K562 (cell line): ENCODE measurements at regions not wholly inside any gene's neighbourhood (a gene's known extent, or its start where the extent isn't known, plus 50 kb on each side); places are given as distances from the start of the nearest gene placed in this dataset.
A peak's percentile ranks its signal among the peaks of the same experiment; 100 is the strongest.

Source experiments
- ATAC-seq: fragments of 200-7000 bp; cut with Tn5 transposase; 3 replicates; pipeline ENCODE4 v1.9.1; 2020; ENCODE audit warnings: moderate library complexity
- BruUV-seq: library from RNA; stranded (reverse); fragments of 400-500 nt; replicated peaks from 2 replicates; lab custom pipeline; 2021; lab: Mats Ljungman, UMichigan
- CTCF ChIA-PET: fragments of 300-600 bp; formaldehyde crosslinking; extraction: SDS; loops from one replicate; lab custom pipeline; 2021; ENCODE audit warnings: low intra/inter-chr PET ratio; lab: Yijun Ruan, JAX
- POLR2A ChIA-PET: fragments of 300-600, 350-650 bp; sonication (Branson Sonifier 250); formaldehyde crosslinking; extraction: SDS; loops from one replicate; lab custom pipeline; 2021; ENCODE audit warnings: antibody characterized with exemption, inconsistent platforms; lab: Yijun Ruan, JAX
- DNase-seq, 4 experiments: peaks; one replicate each; pipeline versions ENCODE4 v3.0.0 to v3.0.0-alpha.2; 2011 to 2018; ENCODE audit warnings: low spot score in 3 of 4, mixed read lengths in 3 of 4; ENCODE audit errors: extremely low read depth in 1 of 4
- FAIRE-seq: peaks from 2 replicates; lab custom pipeline; 2011; peaks lifted over from hg19 to GRCh38; lab: Jason Lieb, UNC
- H2AFZ ChIP-seq: 2 replicates; pipeline ENCODE4 v1.6.0; 2011; ENCODE audit warnings: low read depth, low read length, control low read depth, inconsistent platforms
- H3K27ac ChIP-seq: fragments of 200-600 bp; 3 replicates; pipeline ENCODE4 v1.8.0; 2011; ENCODE audit warnings: low read depth, mild to moderate bottlenecking, control low read depth, inconsistent platforms, low read length, moderate library complexity, mixed read lengths; ENCODE audit errors: extremely low read depth
- H3K27me3 ChIP-seq, 2 experiments: fragments of 300-600 bp in 1 of 2; 2 replicates in 1 of 2; 3 replicates in 1 of 2; pipeline versions ENCODE4 v1.6.0 to v1.8.0; 2011; ENCODE audit warnings: inconsistent platforms in 2 of 2, low read length in 2 of 2, mild to moderate bottlenecking in 1 of 2, mixed read lengths in 1 of 2, moderate library complexity in 1 of 2; ENCODE audit not compliant: control insufficient read depth in 2 of 2, insufficient read depth in 2 of 2
- H3K36me3 ChIP-seq: fragments of 300-600 bp; 3 replicates; pipeline ENCODE4 v1.8.0; 2011; ENCODE audit warnings: mild to moderate bottlenecking, low read length, inconsistent platforms; ENCODE audit not compliant: control insufficient read depth, insufficient read depth
- H3K4me1 ChIP-seq, 2 experiments: fragments of 200-600 bp in 1 of 2; replicated peaks in 1 of 2; 2 replicates in 1 of 2; 3 replicates in 1 of 2; pipeline versions ENCODE4 v1.5.1 to v1.8.0; 2011; ENCODE audit warnings: inconsistent platforms in 2 of 2, low read length in 2 of 2, mild to moderate bottlenecking in 1 of 2, mixed read lengths in 1 of 2, moderate library complexity in 1 of 2; ENCODE audit not compliant: control insufficient read depth in 2 of 2, insufficient read depth in 2 of 2
- H3K4me2 ChIP-seq: 2 replicates; pipeline ENCODE4 v1.6.1; 2011; ENCODE audit warnings: low read length, control low read depth, inconsistent platforms, mixed read lengths; ENCODE audit not compliant: insufficient read depth
- H3K4me3 ChIP-seq: fragments of 200-600 bp; sonication (generic), shearing (Covaris generic); 2 replicates; pipeline ENCODE4 v1.5.1; 2016; ENCODE audit warnings: control low read depth, inconsistent platforms
- H3K79me2 ChIP-seq: fragments of 200-600 bp; 3 replicates; pipeline ENCODE4 v1.8.0; 2011; ENCODE audit warnings: low read length, inconsistent platforms; ENCODE audit not compliant: control insufficient read depth, insufficient read depth
- H3K9ac ChIP-seq, 2 experiments: 2 replicates each; pipeline versions ENCODE4 v1.6.0 to v1.6.1; 2011; ENCODE audit warnings: low read depth in 2 of 2, low read length in 2 of 2, control low read depth in 1 of 2, inconsistent platforms in 1 of 2, mild to moderate bottlenecking in 1 of 2, mixed read lengths in 1 of 2; ENCODE audit not compliant: insufficient read depth in 1 of 2
- H3K9me1 ChIP-seq: one replicate; pipeline ENCODE4 v1.6.0; 2011; ENCODE audit warnings: inconsistent platforms, mild to moderate bottlenecking, low read length, moderate library complexity; ENCODE audit not compliant: control insufficient read depth, insufficient read depth
- H3K9me3 ChIP-seq: replicated peaks from 2 replicates; pipeline ENCODE4 v1.5.1; 2011; ENCODE audit warnings: low read depth, low read length, inconsistent platforms; ENCODE audit not compliant: control insufficient read depth, insufficient read depth
- H4K20me1 ChIP-seq: replicated peaks from 2 replicates; pipeline ENCODE4 v1.6.1; 2011; ENCODE audit warnings: low read length, inconsistent platforms, mixed read lengths; ENCODE audit not compliant: control insufficient read depth, insufficient read depth
- CEBPB ChIP-seq: fragments of 450-650 bp; IDR thresholded peaks from 2 replicates; pipeline ENCODE4 v1.6.1; 2016; ENCODE audit warnings: missing genetic modification characterization, missing compliant biosample characterization
- CHD4 ChIP-seq: fragments of 200-600 bp; sonication (generic); IDR thresholded peaks from 3 replicates; pipeline ENCODE4 v1.6.1; 2012; ENCODE audit warnings: low read depth, mild to moderate bottlenecking, mixed read lengths, low read length, inconsistent platforms; ENCODE audit not compliant: insufficient read depth, insufficient replicate concordance, poor library complexity, severe bottlenecking
- HLTF ChIP-seq: fragments of 450-650 bp; IDR thresholded peaks from 2 replicates; pipeline ENCODE4 v1.6.1; 2016
- VEZF1 ChIP-seq: fragments of 200-800 bp; sonication (Bioruptor generic); IDR thresholded peaks from 2 replicates; pipeline ENCODE4 v1.6.1; 2017; ENCODE audit warnings: missing genetic modification characterization, missing compliant biosample characterization
- ZNF79 ChIP-seq: fragments of 250-450 bp; sonication (Bioruptor Pico); IDR thresholded peaks from 2 replicates; pipeline ENCODE4 v1.4.0; 2020; ENCODE audit warnings: low read depth, mild to moderate bottlenecking, moderate library complexity
- WGBS: fragments of 100-300 bp; shearing (Covaris generic); methylation state at CpG from one replicate; pipeline ENCODE4 v1.1.6; 2016; ENCODE audit warnings: low coverage, mixed read lengths; ENCODE audit not compliant: insufficient coverage; ENCODE audit errors: missing lambda C conversion rate; 5-methylcytosine and 5-hydroxymethylcytosine counted together
- in situ Hi-C: fragments of 300-500 bp; cut with MboI; formaldehyde crosslinking; loops from 4 replicates; pipeline ENCODE4 v1.15.0; 2018; ENCODE audit warnings: inconsistent platforms, mixed read lengths
- intact Hi-C: fragments of 100-400 bp; cut with micrococcal nuclease; formaldehyde crosslinking; loops from 2 replicates; pipeline ENCODE4 v1.14.2; 2022

DNA sequence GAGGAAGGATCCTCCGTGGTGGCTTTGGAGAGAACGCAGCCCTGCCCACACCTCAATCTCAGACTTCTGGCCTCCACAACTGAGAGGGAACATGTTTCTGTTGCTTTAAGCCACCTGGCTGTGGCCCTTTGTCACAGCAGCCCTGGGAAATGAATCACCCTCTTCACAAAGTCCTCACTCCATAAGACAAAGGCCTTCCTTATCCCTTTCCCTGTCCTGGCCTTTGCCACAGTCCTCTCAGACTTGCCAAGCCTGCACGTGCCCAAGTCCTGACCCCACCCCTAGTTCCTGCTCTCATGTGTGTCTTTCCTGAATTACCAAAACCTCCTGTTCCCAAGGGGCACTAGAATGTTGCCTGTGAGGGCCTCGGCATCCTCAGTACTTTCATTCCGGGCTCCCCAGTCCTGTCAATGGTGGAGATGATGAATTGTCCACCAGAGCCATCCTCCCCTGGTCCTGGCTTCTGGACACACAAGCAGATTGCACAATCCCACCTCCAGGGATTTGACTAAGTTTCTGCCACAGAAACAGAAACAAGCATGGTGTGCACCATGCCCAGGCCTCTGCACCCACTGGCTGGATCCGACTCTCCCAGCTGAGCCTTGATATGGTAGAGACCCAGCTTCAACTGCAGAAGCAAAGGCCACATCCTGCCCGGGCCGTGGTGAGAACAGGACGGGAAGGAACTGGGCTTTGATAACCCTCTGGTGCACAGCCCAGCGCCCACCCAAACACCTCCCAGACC lies 232.6 kb upstream of the PDE10A start:
- Histone ChIP-seq H3K9me3 (no peaks in the 10 kb centered on the region), H3K27ac (no peak overlapping the region), H3K9ac (no peak overlapping the region), H3K27me3 (peaks cover 0 to 16% of the 10 kb centered on the region in 2 experiments; a peak in 1 of 5 replicates), H3K79me2 (no peaks in the 10 kb centered on the region), H2AFZ (no peak overlapping the region), H3K9me1 (peaks cover 2% of the 10 kb centered on the region), H3K4me1 (no peaks in the 10 kb centered on the region), H3K4me2 (no peak overlapping the region), H3K36me3 (no peaks in the 10 kb centered on the region), H4K20me1 (no peaks in the 10 kb centered on the region), H3K4me3 (no peak overlapping the region)
- in situ Hi-C loops (loop anchor here (5.0 to 25.0 kb wide), 2 partner anchors 207 to 1442 kb away; partner anchors contain the start of gene TTLL2), intact Hi-C loops (no loop called here)
- ChIA-PET POLR2A (no interaction called here), CTCF (no interaction called here)
- FAIRE-seq (no peak), ATAC-seq (peak; percentile 44; the same call in 1 of the 3 replicates), DNase-seq (no peak)
- no TSS peak for BruUV-seq
- TF ChIP-seq HLTF (no peak), CHD4 (no peak), ZNF79 (CRISPR knock-in tag) (no peak), CEBPB (peak; percentile 48), VEZF1 (CRISPR knock-in tag) (no peak)
- WGBS, result 0% methylated on average over 10 of the region's 10 CpGs
